Activated naive CD4-positive, alpha-beta T cell treated with anti-CD3 and anti-CD28 coated beads, Interleukin-2, amount 50 U/mL, for 24 hours (primary cell): ENCODE measurements at regions not wholly inside any gene's neighbourhood (a gene's known extent, or its start where the extent isn't known, plus 50 kb on each side); places are given as distances from the start of the nearest gene placed in this dataset.
"Not testable (repeated sequence)": the region's sequence is repeated elsewhere in the genome, so short reads cannot be mapped to it uniquely, and the experiment has no call there.

Experiments
- H3K27ac Mint-ChIP-seq: one replicate; pipeline ENCODE4 v1.8.0; 2021; ENCODE audit warnings: mild to moderate bottlenecking, mixed read lengths
- H3K27me3 Mint-ChIP-seq: one replicate; pipeline ENCODE4 v1.8.0; 2021; ENCODE audit warnings: mixed read lengths
- H3K36me3 Mint-ChIP-seq: one replicate; pipeline ENCODE4 v1.8.0; 2021; ENCODE audit warnings: mixed read lengths
- H3K4me1 Mint-ChIP-seq: one replicate; pipeline ENCODE4 v1.8.0; 2021; ENCODE audit warnings: mixed read lengths
- H3K4me3 Mint-ChIP-seq: one replicate; pipeline ENCODE4 v1.8.0; 2021; ENCODE audit warnings: mild to moderate bottlenecking, mixed read lengths
- H3K9me3 Mint-ChIP-seq: one replicate; pipeline ENCODE4 v1.8.0; 2021; ENCODE audit warnings: mixed read lengths

DNA sequence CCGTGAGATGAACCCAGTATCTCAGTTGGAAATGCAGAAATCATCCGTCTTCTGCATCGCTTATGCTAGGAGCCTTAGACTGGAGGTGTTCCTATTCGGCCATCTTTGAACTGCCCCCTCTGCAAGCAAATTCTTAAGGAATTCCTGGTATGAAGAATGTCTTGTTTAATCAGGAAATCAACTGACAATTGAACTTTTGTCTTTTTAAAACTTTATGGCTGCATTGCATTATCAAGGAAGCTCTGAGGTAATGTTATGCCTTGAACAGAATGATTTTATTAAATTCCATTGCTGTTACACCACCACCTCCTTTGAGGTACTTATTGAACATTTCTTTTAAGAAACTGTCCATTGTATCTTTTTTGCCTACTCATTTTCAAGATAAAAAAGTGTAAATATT lies 1915.7 kb upstream of the CDH9 start:
- Mint-ChIP-seq H3K4me3 (no peak overlapping the region), H3K4me1 (no peaks in the 10 kb centered on the region), H3K9me3 (no peaks in the 10 kb centered on the region), H3K27me3 (no peaks in the 10 kb centered on the region), H3K36me3 (no peaks in the 10 kb centered on the region), H3K27ac (no peak overlapping the region)

GRCh38 chr5:28947865-28948264 lies 1909.5 kb upstream of the CDH9 start:
- H3K4me1 Mint-ChIP-seq: no peaks in the 10 kb centered on the region
- H3K27ac Mint-ChIP-seq: no peak overlapping the region
- peaks cover 1% of the 10 kb centered on the region for H3K9me3 Mint-ChIP-seq
- H3K27me3 Mint-ChIP-seq: no peaks in the 10 kb centered on the region
- H3K36me3 Mint-ChIP-seq: no peaks in the 10 kb centered on the region
- no peak overlapping the region for H3K4me3 Mint-ChIP-seq

DNA sequence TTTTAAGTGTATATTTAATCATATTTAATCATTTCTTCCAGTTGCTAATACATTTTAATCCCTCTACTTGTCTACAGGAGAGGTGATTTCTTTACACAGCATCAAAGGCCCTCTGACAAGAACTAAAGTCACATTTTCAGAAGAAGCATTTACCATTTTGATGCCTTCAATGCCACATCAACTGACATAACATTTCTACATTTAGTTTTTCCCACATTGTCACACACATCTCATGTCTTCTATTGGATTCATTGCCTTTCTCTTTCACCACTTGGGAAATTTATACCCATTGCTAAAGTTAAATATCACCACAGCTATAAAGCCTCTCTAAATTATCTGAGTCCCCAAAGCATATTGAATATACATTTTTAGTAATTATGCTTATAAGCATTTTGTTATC lies 1907.5 kb upstream of the CDH9 start:
- Mint-ChIP-seq H3K9me3 (peaks cover 7% of the 10 kb centered on the region), H3K36me3 (no peaks in the 10 kb centered on the region), H3K4me1 (no peaks in the 10 kb centered on the region), H3K4me3 (no peak overlapping the region), H3K27me3 (no peaks in the 10 kb centered on the region), H3K27ac (no peak overlapping the region)

- H3K36me3 Mint-ChIP-seq, H3K27ac Mint-ChIP-seq, H3K4me1 Mint-ChIP-seq, H3K9me3 Mint-ChIP-seq, H3K4me3 Mint-ChIP-seq, H3K27me3 Mint-ChIP-seq: not testable (repeated sequence)
Observed at GRCh38 chr5:28929366-28929765, 1891.0 kb upstream of the CDH9 start.

- H3K36me3 Mint-ChIP-seq, H3K4me1 Mint-ChIP-seq, H3K27me3 Mint-ChIP-seq, H3K4me3 Mint-ChIP-seq, H3K9me3 Mint-ChIP-seq, H3K27ac Mint-ChIP-seq: not testable (repeated sequence)
Observed at GRCh38 chr5:28928327-28928790, 1890.0 kb upstream of the CDH9 start.

- Mint-ChIP-seq H3K4me1 (no peaks in the 10 kb centered on the region), H3K27ac (no peak overlapping the region), H3K4me3 (no peak overlapping the region), H3K36me3 (no peaks in the 10 kb centered on the region), H3K27me3 (no peaks in the 10 kb centered on the region), H3K9me3 (peaks cover 7% of the 10 kb centered on the region)
Observed at GRCh38 chr5:28927559-28928326, 1889.4 kb upstream of the CDH9 start.

- no peaks in the 10 kb centered on the region for H3K4me1 Mint-ChIP-seq
- H3K36me3 Mint-ChIP-seq: no peaks in the 10 kb centered on the region
- H3K27ac Mint-ChIP-seq: no peak overlapping the region
- no peak overlapping the region for H3K4me3 Mint-ChIP-seq
- H3K27me3 Mint-ChIP-seq: no peaks in the 10 kb centered on the region
- H3K9me3 Mint-ChIP-seq: peaks cover 5% of the 10 kb centered on the region
Observed at GRCh38 chr5:28926422-28926821, 1888.0 kb upstream of the CDH9 start.

DNA sequence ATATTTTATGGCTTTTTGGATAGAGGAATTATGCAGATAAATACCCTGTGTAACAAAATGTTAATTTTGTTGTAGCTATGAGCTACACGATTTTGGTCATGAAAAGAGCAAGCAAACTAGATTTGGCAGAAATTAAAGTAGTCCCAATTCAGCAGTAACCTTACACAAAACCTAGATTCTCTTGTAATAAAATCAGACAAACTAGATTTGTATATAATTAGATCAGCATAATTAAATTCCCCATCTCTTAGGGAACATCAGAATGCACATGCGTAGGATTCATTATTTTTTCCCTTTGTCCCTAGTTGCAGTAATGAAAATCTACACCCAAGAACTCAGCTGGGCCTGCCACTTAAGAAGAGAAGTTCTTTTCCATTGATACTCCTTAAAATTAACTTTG lies 1879.2 kb upstream of the CDH9 start:
- no peak overlapping the region for H3K4me3 Mint-ChIP-seq
- no peak overlapping the region for H3K27ac Mint-ChIP-seq
- peaks cover 4% of the 10 kb centered on the region for H3K9me3 Mint-ChIP-seq
- H3K27me3 Mint-ChIP-seq: no peaks in the 10 kb centered on the region
- H3K4me1 Mint-ChIP-seq: no peaks in the 10 kb centered on the region
- H3K36me3 Mint-ChIP-seq: no peaks in the 10 kb centered on the region

GRCh38 chr5:28914297-28914696 lies 1875.9 kb upstream of the CDH9 start:
- no peak overlapping the region for H3K4me3 Mint-ChIP-seq
- H3K9me3 Mint-ChIP-seq: no peaks in the 10 kb centered on the region
- no peaks in the 10 kb centered on the region for H3K36me3 Mint-ChIP-seq

DNA sequence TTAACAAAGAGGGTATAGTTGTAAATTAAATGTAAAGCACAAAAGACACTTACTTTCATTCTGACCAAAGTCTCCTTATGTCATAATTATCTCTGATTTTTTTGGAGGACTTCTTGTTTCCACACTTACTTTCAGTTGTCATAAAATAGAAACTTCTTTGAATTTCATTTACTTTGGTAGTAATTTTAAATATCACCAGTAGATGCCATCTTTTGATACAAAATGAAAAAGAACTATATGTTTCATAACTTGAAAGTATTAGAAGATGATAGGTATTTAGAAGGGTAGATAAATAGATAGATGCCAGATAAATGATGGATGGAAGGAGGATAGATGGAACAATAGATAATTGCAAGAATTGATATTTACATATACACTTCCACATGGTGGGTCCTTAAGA lies 1865.3 kb upstream of the CDH9 start:
- no peaks in the 10 kb centered on the region for H3K9me3 Mint-ChIP-seq

More at GRCh38 chr5:28914297-28914696, 1875.9 kb upstream of the CDH9 start:
- Mint-ChIP-seq H3K27ac (no peak overlapping the region), H3K27me3 (no peaks in the 10 kb centered on the region), H3K4me1 (no peaks in the 10 kb centered on the region)

GRCh38 chr5:28896949-28897348 lies 1858.6 kb upstream of the CDH9 start:
- Mint-ChIP-seq H3K36me3 (no peaks in the 10 kb centered on the region), H3K27ac (no peak overlapping the region)

More for the DNA sequence above, 1865.3 kb upstream of the CDH9 start:
- Mint-ChIP-seq H3K4me3 (no peak overlapping the region), H3K27ac (no peak overlapping the region), H3K4me1 (no peaks in the 10 kb centered on the region), H3K36me3 (no peaks in the 10 kb centered on the region), H3K27me3 (no peaks in the 10 kb centered on the region)

DNA sequence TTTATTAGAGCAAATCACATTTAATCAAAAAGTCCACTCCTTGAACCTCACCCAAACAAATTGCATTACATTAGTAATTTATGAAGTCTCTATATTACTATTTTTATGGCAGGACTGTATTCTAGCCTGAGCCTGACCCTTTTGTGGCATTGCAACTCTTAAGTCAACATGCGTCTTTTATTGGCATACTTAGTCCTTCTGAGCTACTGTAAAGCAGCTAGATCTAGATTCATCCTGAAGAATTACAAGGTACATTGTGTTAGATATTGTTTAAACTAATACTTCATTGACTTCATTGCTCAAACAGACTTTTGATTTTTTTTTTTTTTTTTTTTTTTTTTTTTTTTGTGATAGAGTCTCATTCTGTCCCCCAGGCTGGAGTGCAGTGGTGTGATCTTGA lies 1842.5 kb upstream of the CDH9 start:
- H3K36me3 Mint-ChIP-seq: no peaks in the 10 kb centered on the region
- H3K27ac Mint-ChIP-seq: no peak overlapping the region

More at GRCh38 chr5:28896949-28897348, 1858.6 kb upstream of the CDH9 start:
- no peak overlapping the region for H3K4me3 Mint-ChIP-seq
- no peaks in the 10 kb centered on the region for H3K27me3 Mint-ChIP-seq
- H3K4me1 Mint-ChIP-seq: no peaks in the 10 kb centered on the region
- peaks cover 16% of the 10 kb centered on the region for H3K9me3 Mint-ChIP-seq

GRCh38 chr5:28877050-28877449 lies 1838.7 kb upstream of the CDH9 start:
- Mint-ChIP-seq H3K4me1 (no peaks in the 10 kb centered on the region), H3K27me3 (no peaks in the 10 kb centered on the region), H3K4me3 (no peak overlapping the region), H3K27ac (no peak overlapping the region), H3K9me3 (peaks cover 9% of the 10 kb centered on the region), H3K36me3 (no peaks in the 10 kb centered on the region)

More for the DNA sequence above, 1842.5 kb upstream of the CDH9 start:
- Mint-ChIP-seq H3K27me3 (no peaks in the 10 kb centered on the region), H3K4me3 (no peak overlapping the region), H3K4me1 (no peaks in the 10 kb centered on the region), H3K9me3 (peaks cover 16% of the 10 kb centered on the region)

- H3K27ac Mint-ChIP-seq: no peak overlapping the region
- H3K27me3 Mint-ChIP-seq: no peaks in the 10 kb centered on the region
- peaks cover 8% of the 10 kb centered on the region for H3K9me3 Mint-ChIP-seq
- no peaks in the 10 kb centered on the region for H3K4me1 Mint-ChIP-seq
- no peak overlapping the region for H3K4me3 Mint-ChIP-seq
- H3K36me3 Mint-ChIP-seq: no peaks in the 10 kb centered on the region
Observed at GRCh38 chr5:28864006-28864405, 1825.6 kb upstream of the CDH9 start.

DNA sequence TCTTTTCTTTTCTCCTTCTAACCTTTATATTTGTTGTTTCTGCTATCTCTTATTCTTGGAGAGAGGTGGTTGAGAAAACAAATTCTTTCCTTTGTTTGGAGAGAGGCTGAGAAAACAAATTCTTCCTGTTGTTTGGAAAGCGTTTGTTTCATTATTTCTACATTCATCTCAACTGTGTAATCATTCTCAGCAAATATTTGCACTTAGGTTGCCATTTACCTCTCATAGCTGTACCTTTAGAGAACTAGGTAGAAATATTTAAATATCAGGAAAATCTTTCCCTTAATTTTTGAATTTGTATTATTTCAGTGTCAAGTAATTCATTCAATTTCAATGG lies 1824.4 kb upstream of the CDH9 start:
- H3K36me3 Mint-ChIP-seq: no peaks in the 10 kb centered on the region
- H3K27me3 Mint-ChIP-seq: no peaks in the 10 kb centered on the region
- no peak overlapping the region for H3K27ac Mint-ChIP-seq
- H3K4me1 Mint-ChIP-seq: no peaks in the 10 kb centered on the region
- no peak overlapping the region for H3K4me3 Mint-ChIP-seq
- peaks cover 8% of the 10 kb centered on the region for H3K9me3 Mint-ChIP-seq

- Mint-ChIP-seq H3K27ac (no peak overlapping the region), H3K27me3 (no peaks in the 10 kb centered on the region), H3K9me3 (peaks cover 8% of the 10 kb centered on the region), H3K36me3 (no peaks in the 10 kb centered on the region), H3K4me1 (no peaks in the 10 kb centered on the region), H3K4me3 (no peak overlapping the region)
Observed at GRCh38 chr5:28862137-28862859, 1823.9 kb upstream of the CDH9 start.
